ENCODE measurements at regions not wholly inside any gene's neighbourhood (a gene's known extent, or its start where the extent isn't known, plus 50 kb on each side); places are given as distances from the start of the nearest gene placed in this dataset.

- no peaks in the 10 kb centered on the region for H3K9me3 ChIP-seq (ENCODE audit: control insufficient read depth, low read length, poor library complexity, severe bottlenecking)
- no peaks in the 10 kb centered on the region for H3K27me3 Mint-ChIP-seq
- H3K27ac Mint-ChIP-seq = no peak overlapping the region
- no peak for ATAC-seq
- H3K4me1 Mint-ChIP-seq = no peaks in the 10 kb centered on the region
- no peak overlapping the region for H3K4me3 Mint-ChIP-seq
- DNase-seq = no peak
- no peaks in the 10 kb centered on the region for H3K36me3 Mint-ChIP-seq (ENCODE audit: low read depth)
Observed at GRCh38 chr3:168991803-168992202, 671.7 kb downstream of the MECOM start.

GRCh38 chr3:168990621-168991020, 672.9 kb downstream of the MECOM start:
- no peak overlapping the region for H3K4me3 Mint-ChIP-seq
- no peak for DNase-seq
- H3K27me3 Mint-ChIP-seq = no peaks in the 10 kb centered on the region
- no peaks in the 10 kb centered on the region for H3K36me3 Mint-ChIP-seq (ENCODE audit: low read depth)
- no peaks in the 10 kb centered on the region for H3K4me1 Mint-ChIP-seq
- no peaks in the 10 kb centered on the region for H3K9me3 ChIP-seq (ENCODE audit: control insufficient read depth, low read length, poor library complexity, severe bottlenecking)
- no peak overlapping the region for H3K27ac Mint-ChIP-seq
- no peak for ATAC-seq

DNA sequence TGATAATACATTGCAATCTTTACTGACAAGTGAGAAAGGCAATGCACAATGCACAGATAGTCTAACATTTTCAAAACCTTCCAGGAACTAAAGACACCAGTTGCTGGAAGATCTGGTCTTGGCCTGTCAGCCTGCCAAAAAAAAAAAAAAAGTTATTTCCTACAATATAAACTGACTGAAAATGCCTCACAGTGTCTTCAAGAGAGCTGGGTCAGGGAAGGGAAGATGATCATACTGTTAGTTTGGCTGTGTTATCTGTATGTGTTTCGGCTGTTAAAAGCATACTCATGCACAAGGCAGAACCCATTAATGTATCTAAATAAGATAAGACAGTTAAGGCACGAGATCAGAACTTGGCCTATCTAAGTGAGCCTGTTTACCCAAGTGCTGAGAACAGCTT, 673.4 kb downstream of the MECOM start:
- Mint-ChIP-seq H3K27ac (no peak overlapping the region), H3K4me1 (no peaks in the 10 kb centered on the region), H3K36me3 (ENCODE audit: low read depth) (no peaks in the 10 kb centered on the region), H3K27me3 (no peaks in the 10 kb centered on the region), H3K4me3 (no peak overlapping the region)
- DNase-seq (no peak), ATAC-seq (no peak)
- H3K9me3 ChIP-seq (ENCODE audit: control insufficient read depth, low read length, poor library complexity, severe bottlenecking) = no peaks in the 10 kb centered on the region

DNA sequence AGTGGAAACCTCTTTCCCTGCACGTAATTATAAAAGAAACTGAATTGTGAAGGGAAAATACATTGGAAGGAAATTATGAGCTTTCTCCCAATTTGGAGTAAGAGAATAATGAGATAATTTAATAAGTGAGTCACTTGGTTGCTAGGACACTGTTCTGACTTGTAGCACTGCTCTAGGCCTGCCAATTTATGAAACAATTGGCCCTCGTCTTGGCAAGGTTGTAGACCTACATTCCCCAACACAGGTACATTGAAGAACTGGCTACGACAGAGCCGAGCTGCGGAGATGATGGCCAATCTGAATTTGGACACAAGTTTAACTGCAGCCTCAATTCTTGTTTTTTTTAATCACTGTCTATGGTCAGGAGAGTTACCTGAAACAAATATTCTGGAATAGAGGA, 674.1 kb downstream of the MECOM start:
- DNase-seq (no peak), ATAC-seq (no peak)
- Mint-ChIP-seq H3K27ac (no peak overlapping the region), H3K36me3 (ENCODE audit: low read depth) (no peaks in the 10 kb centered on the region), H3K4me1 (no peaks in the 10 kb centered on the region), H3K4me3 (no peak overlapping the region), H3K27me3 (no peaks in the 10 kb centered on the region)
- H3K9me3 ChIP-seq (ENCODE audit: control insufficient read depth, low read length, poor library complexity, severe bottlenecking) = no peaks in the 10 kb centered on the region

GRCh38 chr3:168988853-168989252, 674.7 kb downstream of the MECOM start:
- no peaks in the 10 kb centered on the region for H3K4me1 Mint-ChIP-seq
- H3K9me3 ChIP-seq (ENCODE audit: control insufficient read depth, low read length, poor library complexity, severe bottlenecking) = no peaks in the 10 kb centered on the region
- H3K36me3 Mint-ChIP-seq (ENCODE audit: low read depth) = no peaks in the 10 kb centered on the region
- H3K27ac Mint-ChIP-seq = no peak overlapping the region
- ATAC-seq (no peak), DNase-seq (no peak)
- no peaks in the 10 kb centered on the region for H3K27me3 Mint-ChIP-seq
- H3K4me3 Mint-ChIP-seq = no peak overlapping the region

- Mint-ChIP-seq H3K4me3 (no peak overlapping the region), H3K27me3 (no peaks in the 10 kb centered on the region), H3K27ac (no peak overlapping the region), H3K36me3 (ENCODE audit: low read depth) (no peaks in the 10 kb centered on the region), H3K4me1 (no peaks in the 10 kb centered on the region)
- H3K9me3 ChIP-seq (ENCODE audit: control insufficient read depth, low read length, poor library complexity, severe bottlenecking) = no peaks in the 10 kb centered on the region
- ATAC-seq (no peak), DNase-seq (no peak)
Observed at GRCh38 chr3:168984872-168985271, 678.6 kb downstream of the MECOM start.

DNA sequence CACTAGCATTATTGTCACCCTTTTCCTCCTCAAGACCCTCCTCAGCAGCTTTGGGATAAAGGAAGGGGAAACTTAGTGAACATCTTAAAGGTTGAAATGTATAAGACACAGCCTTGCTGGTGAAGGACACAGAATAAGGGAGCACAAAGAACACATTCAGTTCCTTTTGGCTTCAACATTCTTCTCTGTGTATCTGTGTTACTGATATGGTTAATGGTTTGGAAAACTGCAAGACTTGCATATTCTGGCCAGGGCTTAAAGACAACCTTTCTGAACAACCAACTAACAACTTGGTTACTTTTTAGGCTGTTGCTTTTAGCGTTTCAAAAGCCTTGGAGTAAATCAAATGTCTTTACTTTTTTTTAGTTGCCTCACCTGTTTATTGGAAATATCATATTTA, 680.5 kb downstream of the MECOM start:
- H3K4me3 Mint-ChIP-seq = no peak overlapping the region
- H3K4me1 Mint-ChIP-seq = no peaks in the 10 kb centered on the region
- no peaks in the 10 kb centered on the region for H3K9me3 ChIP-seq (ENCODE audit: control insufficient read depth, low read length, poor library complexity, severe bottlenecking)
- H3K27ac Mint-ChIP-seq = no peak overlapping the region
- H3K36me3 Mint-ChIP-seq (ENCODE audit: low read depth) = no peaks in the 10 kb centered on the region
- no peak for ATAC-seq
- no peak for DNase-seq
- no peaks in the 10 kb centered on the region for H3K27me3 Mint-ChIP-seq

DNA sequence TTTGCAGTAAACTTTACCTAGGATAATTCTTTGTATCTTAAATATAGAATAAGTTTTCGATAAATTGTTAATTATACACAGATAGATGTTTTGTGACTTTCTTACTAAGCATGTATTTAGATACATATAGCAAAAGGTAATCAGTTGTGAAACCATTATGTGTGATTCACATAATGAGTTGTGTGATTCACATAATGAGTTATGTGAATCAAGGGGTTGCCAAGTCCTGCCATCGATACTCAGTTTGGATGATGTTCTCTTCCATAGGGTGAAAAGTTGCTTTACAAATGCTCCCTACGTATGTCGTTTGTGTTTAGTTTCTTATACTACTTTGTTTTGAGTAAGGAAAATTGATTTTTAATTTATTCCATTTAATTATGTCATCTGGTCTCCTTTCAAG, 682.1 kb downstream of the MECOM start:
- Mint-ChIP-seq H3K36me3 (ENCODE audit: low read depth) (no peaks in the 10 kb centered on the region), H3K27me3 (no peaks in the 10 kb centered on the region), H3K27ac (no peak overlapping the region), H3K4me1 (no peaks in the 10 kb centered on the region), H3K4me3 (no peak overlapping the region)
- no peak for ATAC-seq
- DNase-seq = no peak
- H3K9me3 ChIP-seq (ENCODE audit: control insufficient read depth, low read length, poor library complexity, severe bottlenecking) = no peaks in the 10 kb centered on the region

DNA sequence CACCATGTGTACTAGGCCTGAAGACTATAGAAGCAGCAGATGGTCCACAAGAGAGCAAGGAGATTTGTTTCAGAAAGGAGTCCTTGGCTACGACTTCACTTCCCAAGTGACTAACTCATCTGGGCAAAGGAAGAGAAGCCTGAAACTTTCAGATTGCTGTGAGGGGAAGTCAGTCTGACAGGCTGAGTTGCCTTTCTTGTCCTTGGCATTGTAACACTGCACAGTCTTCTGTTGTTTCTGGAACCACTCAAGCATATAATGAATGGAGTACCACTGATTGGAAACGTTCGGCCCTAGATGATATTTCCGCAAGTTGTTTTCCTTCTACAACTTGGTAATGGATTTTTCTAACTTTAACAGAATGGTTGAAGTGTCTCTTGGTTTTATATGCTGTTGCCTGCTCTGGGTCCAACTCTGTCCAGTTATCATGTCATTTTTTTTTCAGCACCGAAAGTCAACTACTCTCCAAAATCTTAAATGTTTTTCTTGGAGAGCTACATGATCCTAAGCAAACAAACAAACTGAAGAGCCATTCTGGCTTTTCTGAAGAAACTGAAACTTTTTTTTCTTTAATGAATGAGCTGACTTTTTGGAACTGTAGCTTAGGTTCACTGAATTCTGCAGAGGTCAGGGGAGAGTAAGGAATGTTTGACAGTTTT, 685.7 kb downstream of the MECOM start:
- Mint-ChIP-seq H3K4me3 (no peak overlapping the region), H3K27me3 (no peaks in the 10 kb centered on the region), H3K27ac (no peak overlapping the region), H3K4me1 (no peaks in the 10 kb centered on the region), H3K36me3 (ENCODE audit: low read depth) (no peaks in the 10 kb centered on the region)
- ATAC-seq = no peak
- no peak for DNase-seq
- no peaks in the 10 kb centered on the region for H3K9me3 ChIP-seq (ENCODE audit: control insufficient read depth, low read length, poor library complexity, severe bottlenecking)

DNA sequence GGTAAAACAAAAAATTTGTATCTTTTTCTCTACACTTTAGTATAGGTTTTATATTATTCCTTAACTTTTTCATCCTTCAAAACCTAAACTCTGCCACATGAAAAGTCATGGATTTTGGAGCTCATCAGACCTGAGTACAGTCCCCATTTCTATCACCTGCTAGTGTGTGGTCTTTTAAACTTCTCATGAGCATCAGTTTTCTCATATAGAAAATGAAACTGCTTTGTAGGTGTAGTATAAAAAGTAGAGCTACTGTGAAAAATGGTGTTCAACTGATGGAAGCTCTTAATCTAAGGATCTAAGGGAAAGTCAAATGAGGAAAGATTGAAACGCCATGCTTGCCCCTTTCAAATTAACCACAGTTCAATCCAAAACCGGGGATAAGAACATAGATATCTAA, 686.5 kb downstream of the MECOM start:
- H3K9me3 ChIP-seq (ENCODE audit: control insufficient read depth, low read length, poor library complexity, severe bottlenecking) = no peaks in the 10 kb centered on the region
- Mint-ChIP-seq H3K27ac (no peak overlapping the region), H3K27me3 (no peaks in the 10 kb centered on the region), H3K36me3 (ENCODE audit: low read depth) (no peaks in the 10 kb centered on the region), H3K4me1 (no peaks in the 10 kb centered on the region), H3K4me3 (no peak overlapping the region)
- DNase-seq (no peak), ATAC-seq (no peak)

DNA sequence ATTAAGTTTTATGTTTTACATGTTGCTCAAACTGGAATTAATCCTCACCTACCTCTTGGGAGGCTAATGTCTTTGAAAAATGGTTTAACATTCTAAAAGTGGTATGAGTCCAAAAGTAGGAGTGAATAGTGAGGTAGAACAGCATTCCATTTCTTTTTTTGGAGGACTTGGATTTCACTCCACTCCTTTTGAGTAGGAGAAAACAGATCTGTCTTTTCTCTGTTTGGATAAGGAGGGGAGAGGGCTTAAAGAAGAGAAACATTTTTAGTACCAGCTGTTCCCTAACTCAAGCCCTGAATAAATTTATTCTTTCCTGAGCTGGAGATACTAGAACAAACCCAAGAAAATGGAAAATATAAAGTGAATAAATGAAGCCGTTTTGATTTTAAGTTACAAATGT, 687.9 kb downstream of the MECOM start:
- no peak for DNase-seq
- no peaks in the 10 kb centered on the region for H3K4me1 Mint-ChIP-seq
- ATAC-seq = no peak
- H3K9me3 ChIP-seq (ENCODE audit: control insufficient read depth, low read length, poor library complexity, severe bottlenecking) = no peaks in the 10 kb centered on the region
- no peak overlapping the region for H3K4me3 Mint-ChIP-seq
- H3K27me3 Mint-ChIP-seq = no peaks in the 10 kb centered on the region
- H3K27ac Mint-ChIP-seq = no peak overlapping the region
- H3K36me3 Mint-ChIP-seq (ENCODE audit: low read depth) = no peaks in the 10 kb centered on the region

GRCh38 chr3:168974617-168975403, 688.7 kb downstream of the MECOM start:
- DNase-seq = no peak
- Mint-ChIP-seq H3K27ac (no peak overlapping the region), H3K27me3 (no peaks in the 10 kb centered on the region), H3K36me3 (ENCODE audit: low read depth) (no peaks in the 10 kb centered on the region), H3K4me1 (no peaks in the 10 kb centered on the region), H3K4me3 (no peak overlapping the region)
- no peak for ATAC-seq
- no peaks in the 10 kb centered on the region for H3K9me3 ChIP-seq (ENCODE audit: control insufficient read depth, low read length, poor library complexity, severe bottlenecking)

- Mint-ChIP-seq H3K27ac (no peak overlapping the region), H3K27me3 (no peaks in the 10 kb centered on the region), H3K4me1 (no peaks in the 10 kb centered on the region), H3K4me3 (no peak overlapping the region), H3K36me3 (ENCODE audit: low read depth) (no peaks in the 10 kb centered on the region)
- no peaks in the 10 kb centered on the region for H3K9me3 ChIP-seq (ENCODE audit: control insufficient read depth, low read length, poor library complexity, severe bottlenecking)
- no peak for ATAC-seq
- no peak for DNase-seq
Observed at GRCh38 chr3:168973897-168974296, 689.6 kb downstream of the MECOM start.

- no peak for DNase-seq
- no peaks in the 10 kb centered on the region for H3K9me3 ChIP-seq (ENCODE audit: control insufficient read depth, low read length, poor library complexity, severe bottlenecking)
- Mint-ChIP-seq H3K27me3 (no peaks in the 10 kb centered on the region), H3K36me3 (ENCODE audit: low read depth) (no peaks in the 10 kb centered on the region), H3K4me1 (no peaks in the 10 kb centered on the region), H3K4me3 (no peak overlapping the region), H3K27ac (no peak overlapping the region)
- ATAC-seq = no peak
Observed at GRCh38 chr3:168973206-168973605, 690.3 kb downstream of the MECOM start.

Data from T-helper 17 cell (primary cell).